ENCODE measurements at regions not wholly inside any gene's neighbourhood (a gene's known extent, or its start where the extent isn't known, plus 50 kb on each side); places are given as distances from the start of the nearest gene placed in this dataset.
"Not testable (repeated sequence)": the region's sequence is repeated elsewhere in the genome, so short reads cannot be mapped to it uniquely, and the experiment has no call there.

DNA sequence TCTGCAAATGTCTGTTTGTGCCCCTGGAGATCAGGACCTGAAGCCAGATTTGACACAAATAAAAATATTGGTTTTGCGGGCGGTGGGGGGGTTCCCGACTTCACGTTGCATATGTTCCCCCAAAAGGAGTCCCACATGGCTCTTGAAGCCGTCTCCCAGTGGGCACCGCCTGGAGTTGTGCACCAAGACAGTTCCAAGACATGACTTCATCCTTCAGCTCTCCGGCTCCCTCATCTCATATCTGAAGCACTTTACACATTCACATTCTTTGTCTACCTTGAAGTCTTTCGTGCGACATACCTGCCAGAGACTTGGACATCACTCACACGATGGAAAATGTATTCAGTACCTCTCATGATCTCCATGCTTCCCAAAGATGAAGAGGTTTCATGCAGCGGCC is 362.8 kb upstream of the FOXK1 start:
- no peak for DNase-seq

- DNase-seq, result no peak
Observed at GRCh38 chr7:4325732-4326131, 356.4 kb upstream of the FOXK1 start.

GRCh38 chr7:4331711-4332110 is 350.4 kb upstream of the FOXK1 start:
- DNase-seq, result no peak

GRCh38 chr7:4338556-4338955 is 343.5 kb upstream of the FOXK1 start:
- DNase-seq, result no peak

DNA sequence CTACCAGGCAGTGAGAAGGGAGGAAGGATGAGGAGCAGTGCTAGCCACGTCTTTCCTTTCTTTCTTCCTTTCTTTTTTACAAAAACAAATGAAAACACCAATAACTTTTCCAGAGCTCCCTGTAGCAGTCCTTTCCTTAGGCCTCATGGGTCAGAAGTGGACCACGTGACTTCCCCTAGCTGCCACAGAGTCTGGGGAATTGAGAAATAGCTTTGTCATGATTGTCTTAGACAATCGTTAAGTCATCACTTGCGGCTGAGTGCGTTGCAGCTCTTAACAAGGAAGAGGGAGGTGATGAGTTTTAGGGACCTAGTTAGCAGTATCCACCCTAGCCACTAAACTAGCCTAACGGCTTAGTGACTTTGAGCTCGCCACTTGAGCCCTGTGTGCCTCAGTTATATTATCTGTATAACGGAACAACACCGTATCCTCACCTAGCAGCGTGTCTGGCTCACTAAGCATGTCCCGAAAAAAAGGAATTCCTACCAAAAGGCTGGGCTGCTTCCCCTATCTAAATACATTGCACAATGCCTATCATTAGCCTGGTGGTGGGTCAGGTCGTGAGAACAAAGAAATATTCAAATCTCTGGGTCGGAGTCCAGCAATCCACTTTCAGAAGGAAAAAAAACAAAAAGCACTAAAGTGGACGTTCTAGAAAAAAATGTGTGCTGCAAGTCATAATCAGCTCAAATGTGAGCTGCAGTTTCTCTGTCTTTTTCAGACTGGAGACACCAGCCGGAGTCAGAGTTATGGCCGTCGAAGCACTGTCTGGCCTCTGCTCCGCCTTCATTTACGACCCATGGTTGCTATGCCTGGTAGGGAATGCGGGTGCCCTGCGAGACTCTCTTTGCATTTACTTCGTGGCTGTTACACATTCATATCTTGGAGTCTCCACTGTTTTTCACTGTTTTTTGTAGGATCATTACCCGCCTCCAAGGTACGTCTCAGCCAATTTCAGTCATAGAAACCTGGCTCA is 338.5 kb upstream of the FOXK1 start:
- DNase-seq, result no peak

DNA sequence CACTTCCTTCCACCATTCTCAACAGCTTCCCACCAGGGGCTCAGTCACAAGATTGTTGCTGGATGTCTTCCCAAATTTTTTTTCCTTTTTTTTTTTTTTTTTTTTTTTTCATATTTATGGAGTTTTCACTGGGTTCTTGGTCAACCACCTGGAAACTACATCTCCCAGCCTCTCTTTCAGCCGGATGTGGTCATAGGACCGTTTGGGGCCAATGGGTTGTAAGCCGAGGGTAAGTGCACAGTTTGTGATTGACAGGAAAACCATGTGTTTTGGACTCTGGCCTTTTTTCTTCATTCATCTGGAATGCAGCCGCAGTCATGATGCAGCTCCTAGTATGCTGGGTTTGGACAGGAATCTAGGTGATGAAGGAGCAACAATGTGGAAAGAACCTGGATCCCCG is 337.1 kb upstream of the FOXK1 start:
- no peak for DNase-seq

DNA sequence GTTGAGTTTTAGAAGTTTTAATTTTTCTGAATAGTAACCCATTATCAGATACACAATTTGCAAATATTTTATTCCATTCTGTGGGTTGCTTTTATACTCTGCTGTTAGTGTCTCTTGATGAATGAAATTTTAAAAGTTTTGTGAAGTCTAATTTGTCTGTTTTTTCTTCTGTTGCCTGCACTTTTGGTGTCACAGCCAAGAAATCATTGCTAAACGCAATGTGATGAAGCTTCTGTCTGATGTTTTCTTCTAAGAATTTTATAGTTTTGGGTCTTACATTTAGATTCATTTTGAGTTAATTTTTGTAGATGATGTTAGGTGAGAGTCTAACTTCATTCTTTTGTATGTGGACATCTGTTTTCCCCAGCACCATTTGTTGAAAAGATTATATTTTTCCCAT is 330.0 kb upstream of the FOXK1 start:
- DNase-seq, result no peak

GRCh38 chr7:4361774-4362173 is 320.3 kb upstream of the FOXK1 start:
- no peak for DNase-seq

- no peak for DNase-seq
Observed at GRCh38 chr7:4383584-4383983, 298.5 kb upstream of the FOXK1 start.

- peak in 1 of 2 experiments; percentile 58 for DNase-seq
Observed at GRCh38 chr7:4386190-4386589, 295.9 kb upstream of the FOXK1 start.

- not testable (repeated sequence) for DNase-seq
Observed at GRCh38 chr7:4391103-4391502, 291.0 kb upstream of the FOXK1 start.

GRCh38 chr7:4394736-4395135 is 287.4 kb upstream of the FOXK1 start:
- DNase-seq, result no peak

DNA sequence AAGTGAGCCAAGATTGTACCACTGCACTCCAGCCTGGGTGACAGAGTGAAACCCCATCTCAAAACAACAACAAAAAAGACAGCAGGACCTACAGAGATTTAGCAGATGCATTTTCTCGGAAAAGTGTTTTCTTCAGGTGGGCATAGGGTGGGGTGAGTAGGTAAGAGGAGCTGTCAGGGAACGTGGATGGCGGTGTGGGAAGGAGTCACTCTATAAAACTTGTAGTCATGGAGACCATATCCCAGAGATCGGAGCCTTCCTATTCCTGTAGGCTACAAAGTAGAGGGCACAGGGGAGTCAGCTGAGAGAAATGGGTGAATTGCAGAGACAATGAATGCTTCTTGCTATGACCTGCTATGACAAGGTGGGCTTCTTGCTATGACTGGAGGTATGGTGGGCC is 283.0 kb upstream of the FOXK1 start:
- DNase-seq, result no peak

DNA sequence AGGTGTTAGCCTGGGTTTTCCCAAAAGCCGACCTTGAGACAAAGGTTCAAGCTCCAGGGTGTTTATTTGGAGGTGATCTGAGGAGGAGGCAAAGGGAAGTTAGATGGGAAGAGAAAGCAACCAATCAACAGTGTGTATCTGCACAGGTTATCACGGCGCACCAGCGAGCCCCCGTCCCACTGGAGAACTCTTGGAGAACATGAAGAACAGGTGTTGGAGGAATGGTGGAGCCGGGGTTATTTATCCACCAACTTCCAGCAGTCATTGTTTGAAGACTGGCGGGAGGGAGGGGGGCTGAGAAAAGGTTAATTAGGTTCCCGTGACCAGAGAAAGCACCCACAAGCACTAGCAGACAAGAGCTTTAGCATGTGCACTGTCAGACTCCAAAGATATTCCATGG is 282.5 kb upstream of the FOXK1 start:
- DNase-seq, result no peak

DNA sequence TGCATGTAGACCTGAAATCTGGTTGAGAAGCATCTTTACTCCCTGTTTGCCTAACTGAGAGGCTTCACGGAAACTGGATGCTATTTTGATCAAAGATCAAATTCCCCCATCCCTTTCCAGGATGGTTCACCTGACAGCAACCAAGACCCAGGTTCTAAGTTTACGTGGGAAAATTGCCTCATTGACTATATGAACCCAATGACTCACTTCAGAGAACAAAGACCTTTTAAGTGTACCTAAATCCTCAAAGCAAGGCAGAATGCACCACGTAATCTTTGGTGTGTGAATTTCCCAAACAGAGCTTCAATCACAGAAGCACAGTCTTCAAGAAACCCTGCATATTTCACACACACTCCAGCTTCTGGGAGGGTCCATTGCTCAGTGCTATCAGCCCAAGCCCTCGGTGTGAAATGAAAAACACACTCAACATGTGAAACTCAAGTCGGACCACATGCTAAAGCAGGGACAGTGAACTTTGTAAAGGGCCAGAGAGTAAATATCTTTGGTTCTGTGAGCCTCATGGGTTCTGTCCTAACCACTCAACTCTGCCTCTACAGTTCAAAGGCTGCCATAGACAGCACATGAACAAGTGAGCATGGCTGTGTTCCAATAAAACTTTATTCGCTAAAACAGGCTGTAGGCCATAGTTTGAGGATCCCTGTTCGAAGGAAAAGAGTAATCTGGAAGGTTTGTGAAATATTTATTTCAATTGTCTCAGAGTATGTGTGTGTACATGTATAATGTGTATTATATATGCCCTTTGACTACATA is 275.6 kb upstream of the FOXK1 start:
- peak in 1 of 2 experiments; percentile 12 for DNase-seq

- DNase-seq, result no peak
Observed at GRCh38 chr7:4409946-4410345, 272.1 kb upstream of the FOXK1 start.

GRCh38 chr7:4416396-4417056 is 265.6 kb upstream of the FOXK1 start:
- DNase-seq, result peak in 1 of 2 experiments; percentile 65

- DNase-seq, result no peak
Observed at GRCh38 chr7:4428526-4428925, 253.6 kb upstream of the FOXK1 start.

GRCh38 chr7:4430227-4430626 is 251.9 kb upstream of the FOXK1 start:
- no peak for DNase-seq

DNA sequence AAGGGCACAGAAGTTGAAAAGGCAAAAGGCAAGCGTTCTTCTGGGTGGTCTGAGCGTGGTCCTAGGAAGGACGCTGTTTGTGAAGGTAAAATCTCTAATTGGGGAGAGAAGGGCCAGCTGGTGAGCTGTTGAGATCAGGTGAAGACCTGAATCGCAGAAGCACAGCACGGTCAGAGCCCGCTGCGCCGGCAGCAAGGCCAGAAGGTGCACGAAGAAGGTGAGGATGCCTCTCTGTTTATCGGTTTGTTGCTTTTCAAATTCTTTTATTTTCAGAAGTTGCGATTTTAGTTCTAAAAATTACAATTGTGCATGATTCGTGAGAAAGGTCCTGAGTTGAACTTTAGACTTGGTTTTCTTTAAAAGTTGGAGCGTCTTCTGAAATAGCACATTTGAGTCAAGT is 247.8 kb upstream of the FOXK1 start:
- no peak for DNase-seq

- DNase-seq, result no peak
Observed at GRCh38 chr7:4436361-4436895, 245.7 kb upstream of the FOXK1 start.

GRCh38 chr7:4436936-4437335 is 245.2 kb upstream of the FOXK1 start:
- no peak for DNase-seq

DNA sequence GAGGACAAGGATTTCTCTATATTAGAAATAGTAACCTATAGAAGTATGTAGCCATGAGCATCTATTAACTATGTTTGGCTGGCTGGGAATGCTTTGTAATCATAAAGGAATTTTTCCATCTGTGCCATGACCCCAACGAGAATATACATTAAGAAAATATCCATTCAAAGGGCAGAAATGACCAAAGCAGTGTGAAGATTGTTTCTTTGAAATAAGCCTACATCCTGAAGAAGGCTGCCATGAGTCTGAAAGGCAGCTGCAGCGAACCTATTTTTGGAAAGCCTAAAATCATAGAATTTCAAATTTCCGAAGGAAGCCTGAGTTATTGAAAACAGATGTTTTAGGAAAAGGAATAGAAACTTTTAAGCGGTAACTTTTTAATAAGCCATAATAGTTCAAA is 244.2 kb upstream of the FOXK1 start:
- DNase-seq, result no peak
